Effector memory CD4-positive, alpha-beta T cell (primary cell): ENCODE measurements at regions not wholly inside any gene's neighbourhood (a gene's known extent, or its start where the extent isn't known, plus 50 kb on each side); places are given as distances from the start of the nearest gene placed in this dataset.
"Not testable (repeated sequence)": the region's sequence is repeated elsewhere in the genome, so short reads cannot be mapped to it uniquely, and the experiment has no call there.

Experiments used
- DNase-seq, 3 donors: peaks; one replicate each; pipeline ENCODE4 v3.0.0-alpha.2; 2020
- H3K27ac ChIP-seq: 2 replicates; pipeline ENCODE4 v1.7.0; 2013; ENCODE audit warnings: mild to moderate bottlenecking, low read length, moderate library complexity; ENCODE audit not compliant: insufficient read depth, poor library complexity, severe bottlenecking
- H3K27me3 ChIP-seq: replicated peaks from 2 replicates; pipeline ENCODE4 v1.7.0; 2013; ENCODE audit warnings: mild to moderate bottlenecking, low read length; ENCODE audit not compliant: insufficient read depth, control insufficient read depth, poor library complexity, severe bottlenecking
- H3K36me3 ChIP-seq: 2 replicates; pipeline ENCODE4 v1.7.0; 2013; ENCODE audit warnings: mild to moderate bottlenecking, low read length, moderate library complexity; ENCODE audit not compliant: control insufficient read depth, insufficient read depth
- H3K4me1 ChIP-seq: 2 replicates; pipeline ENCODE4 v1.7.0; 2013; ENCODE audit warnings: low read length, mild to moderate bottlenecking; ENCODE audit not compliant: control insufficient read depth, insufficient read depth, poor library complexity, severe bottlenecking
- H3K4me3 ChIP-seq: 2 replicates; pipeline ENCODE4 v1.7.0; 2013; ENCODE audit warnings: low read length, low read depth, mild to moderate bottlenecking; ENCODE audit not compliant: insufficient read depth, poor library complexity, severe bottlenecking
- H3K9me3 ChIP-seq: 2 replicates; pipeline ENCODE4 v1.7.0; 2013; ENCODE audit warnings: mild to moderate bottlenecking, low read length, moderate library complexity; ENCODE audit not compliant: control insufficient read depth

DNA sequence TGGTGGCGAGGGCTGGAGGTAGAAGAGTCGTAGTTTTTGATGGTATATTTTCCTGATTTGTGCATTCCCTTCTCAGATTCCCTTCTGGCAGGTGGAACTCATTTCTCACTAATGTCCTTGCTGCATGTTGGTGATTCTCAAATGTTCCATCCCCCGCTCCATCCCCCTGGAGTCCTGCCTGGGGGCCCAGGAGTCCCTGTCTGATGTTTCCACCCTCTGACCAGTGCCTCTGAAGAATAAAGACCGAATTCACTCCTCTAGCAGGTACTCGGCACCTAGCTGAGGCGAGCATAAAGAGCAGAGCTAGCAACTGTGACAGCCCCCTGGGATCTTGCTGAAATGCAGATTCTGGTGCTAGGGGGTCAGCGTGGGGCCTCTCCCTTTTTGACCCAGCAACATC lies 301.8 kb downstream of the BCL2L11 start:
- H3K4me1 ChIP-seq, H3K27ac ChIP-seq, H3K36me3 ChIP-seq, H3K4me3 ChIP-seq, H3K27me3 ChIP-seq, DNase-seq, H3K9me3 ChIP-seq: not testable (repeated sequence)

DNA sequence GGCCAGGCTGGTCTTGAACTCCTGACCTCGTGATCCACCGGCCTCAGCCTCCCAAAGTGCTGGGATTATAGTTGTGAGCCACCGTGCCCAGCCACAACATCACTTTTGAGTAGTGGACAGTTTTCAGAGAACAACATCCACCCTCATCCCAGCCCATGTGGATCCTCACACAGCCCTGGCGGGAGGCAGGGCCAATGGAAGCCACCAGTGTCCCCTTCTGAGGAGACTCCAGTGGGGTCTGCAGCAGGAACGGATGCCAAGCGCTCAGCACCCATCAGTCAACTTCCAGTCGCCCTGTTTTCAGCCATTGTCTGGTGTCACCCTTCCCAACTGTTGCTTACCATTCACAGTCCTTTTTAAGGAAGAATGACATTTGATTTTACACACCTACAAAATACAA lies 302.5 kb downstream of the BCL2L11 start:
- H3K9me3 ChIP-seq, H3K27me3 ChIP-seq, H3K4me3 ChIP-seq, H3K4me1 ChIP-seq, H3K36me3 ChIP-seq, H3K27ac ChIP-seq, DNase-seq: not testable (repeated sequence)

DNA sequence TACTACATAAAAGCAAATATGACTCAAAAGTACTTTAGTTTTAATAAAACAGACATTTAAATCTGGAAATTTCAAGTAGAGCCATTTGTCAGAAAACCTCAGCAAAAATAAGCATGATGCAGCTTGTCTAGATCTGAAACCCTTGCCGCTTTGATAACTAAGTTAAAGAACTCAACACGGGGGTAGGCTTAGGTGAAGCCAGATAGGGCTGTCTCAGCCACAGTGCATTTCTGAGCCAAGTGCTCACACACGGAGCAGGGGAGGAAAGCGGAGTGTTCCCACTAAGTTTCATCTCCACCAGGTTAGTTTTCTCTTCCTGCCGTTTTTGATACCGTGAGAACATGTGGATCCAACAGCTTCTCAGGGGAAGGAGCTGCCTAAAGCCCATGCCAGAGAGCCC lies 303.5 kb downstream of the BCL2L11 start:
- not testable (repeated sequence) for DNase-seq, H3K4me1 ChIP-seq, H3K4me3 ChIP-seq, H3K27me3 ChIP-seq, H3K9me3 ChIP-seq, H3K36me3 ChIP-seq
- H3K27ac ChIP-seq, result peak overlapping the region; percentile 42

DNA sequence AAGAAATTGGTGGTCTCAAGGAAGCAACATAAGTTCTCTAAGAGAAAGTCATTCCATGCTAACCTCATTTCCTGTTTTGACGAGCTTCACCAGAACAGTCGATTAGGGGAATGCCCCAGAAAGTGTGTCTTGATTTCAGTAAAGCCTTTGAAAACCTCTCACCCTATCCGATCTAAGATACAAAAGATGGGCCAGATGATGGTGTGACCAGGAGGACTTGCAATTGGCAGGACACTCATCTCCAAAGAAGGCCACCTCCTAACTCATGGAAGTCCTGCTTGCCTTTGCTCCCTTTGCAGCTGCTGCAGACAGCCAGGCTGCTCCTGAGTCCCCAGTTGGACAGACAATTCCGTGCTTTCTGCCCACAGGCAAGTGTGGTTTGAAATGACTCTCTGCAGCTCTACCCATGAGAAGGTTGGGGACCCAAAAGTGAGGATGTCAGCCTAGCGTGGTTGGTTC lies 304.2 kb downstream of the BCL2L11 start:
- peak overlapping the region; percentile 6 for H3K27ac ChIP-seq
- not testable (repeated sequence) for H3K4me3 ChIP-seq, H3K9me3 ChIP-seq, H3K36me3 ChIP-seq, H3K4me1 ChIP-seq, H3K27me3 ChIP-seq
- DNase-seq, result peak in 2 of 3 donors; percentile 20 to 27

DNA sequence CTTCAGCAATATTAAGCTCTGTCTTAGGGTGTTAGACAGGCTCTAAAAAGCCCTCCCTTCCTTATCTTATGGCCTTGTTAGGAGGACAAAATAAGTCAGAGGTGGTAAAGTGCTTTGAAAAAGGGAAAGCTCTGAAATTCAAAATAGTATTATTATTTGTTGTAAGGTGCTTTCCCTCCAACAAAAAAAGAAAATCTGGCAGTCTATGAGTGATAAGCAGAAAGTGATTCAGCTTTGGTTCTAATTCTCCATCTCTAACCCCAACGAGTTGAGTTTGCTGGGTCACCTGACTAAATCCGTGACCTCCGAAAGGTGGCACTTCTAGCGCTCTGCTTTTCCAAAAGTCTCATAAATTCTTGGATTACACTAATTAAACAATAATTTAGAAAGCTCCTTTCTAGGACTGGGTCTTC lies 305.1 kb downstream of the BCL2L11 start:
- not testable (repeated sequence) for H3K9me3 ChIP-seq, H3K4me1 ChIP-seq, H3K4me3 ChIP-seq, H3K27ac ChIP-seq, DNase-seq, H3K36me3 ChIP-seq, H3K27me3 ChIP-seq

DNA sequence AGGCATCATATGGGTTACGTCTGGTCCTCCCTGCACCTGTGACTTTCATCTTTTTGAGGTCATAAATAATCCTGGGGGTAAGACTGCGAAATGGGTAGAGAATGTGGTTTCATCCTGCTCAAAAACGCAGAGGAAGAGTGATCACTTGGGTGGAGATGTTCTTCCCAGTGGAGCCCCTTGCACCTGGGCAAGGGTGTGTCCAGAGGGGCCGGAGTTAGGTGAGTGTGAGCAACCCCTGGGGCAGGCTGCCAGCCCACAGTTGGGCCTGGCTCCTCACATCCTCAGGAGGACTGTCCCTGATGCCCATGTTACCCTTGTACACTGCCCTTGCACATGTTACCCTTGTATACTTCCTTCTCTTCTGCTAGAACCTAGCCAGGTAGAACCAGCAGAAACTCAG lies 306.6 kb downstream of the BCL2L11 start:
- not testable (repeated sequence) for H3K27me3 ChIP-seq, H3K4me3 ChIP-seq, DNase-seq, H3K27ac ChIP-seq, H3K4me1 ChIP-seq, H3K36me3 ChIP-seq, H3K9me3 ChIP-seq

DNA sequence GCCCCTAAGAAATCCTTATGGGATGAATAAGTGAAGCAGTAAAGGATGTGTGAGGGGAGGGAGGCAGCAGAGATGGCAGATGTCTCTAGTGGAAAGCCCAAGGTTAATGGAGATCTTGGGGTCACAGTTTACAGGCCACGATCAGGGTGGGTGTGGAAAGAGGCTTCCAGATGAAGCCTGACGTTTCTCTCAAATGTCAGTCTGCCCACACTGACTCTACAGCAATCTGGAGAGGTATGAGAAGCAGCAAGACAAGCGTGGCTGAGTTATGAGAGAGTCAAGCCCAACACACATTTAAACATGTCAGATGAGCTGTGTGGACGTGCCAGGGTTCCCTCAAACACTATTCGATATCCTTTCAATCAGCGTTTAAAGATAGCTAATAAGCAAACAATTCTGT lies 308.2 kb downstream of the BCL2L11 start:
- not testable (repeated sequence) for H3K9me3 ChIP-seq, H3K36me3 ChIP-seq, H3K27me3 ChIP-seq, DNase-seq, H3K27ac ChIP-seq, H3K4me1 ChIP-seq, H3K4me3 ChIP-seq

DNA sequence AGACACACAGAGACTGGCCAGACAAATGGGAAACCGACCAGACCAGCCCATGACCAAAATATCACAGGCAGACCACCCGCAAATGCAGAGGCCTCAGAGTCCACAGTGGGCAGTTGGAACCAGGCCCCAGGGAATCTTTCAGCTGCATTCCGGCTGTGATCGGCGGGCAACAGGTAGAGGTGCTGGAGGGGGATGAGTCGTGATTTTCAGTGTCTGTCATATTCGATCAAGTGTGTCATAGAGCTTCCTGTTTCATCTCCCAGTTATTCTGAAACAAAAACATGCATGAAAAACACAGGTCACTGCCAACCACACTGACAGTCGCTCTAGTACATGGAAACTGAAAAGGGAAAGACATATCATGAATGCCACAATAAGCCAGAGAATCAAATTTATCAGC lies 308.6 kb downstream of the BCL2L11 start:
- not testable (repeated sequence) for H3K27ac ChIP-seq, DNase-seq, H3K36me3 ChIP-seq, H3K4me1 ChIP-seq, H3K4me3 ChIP-seq, H3K9me3 ChIP-seq, H3K27me3 ChIP-seq

DNA sequence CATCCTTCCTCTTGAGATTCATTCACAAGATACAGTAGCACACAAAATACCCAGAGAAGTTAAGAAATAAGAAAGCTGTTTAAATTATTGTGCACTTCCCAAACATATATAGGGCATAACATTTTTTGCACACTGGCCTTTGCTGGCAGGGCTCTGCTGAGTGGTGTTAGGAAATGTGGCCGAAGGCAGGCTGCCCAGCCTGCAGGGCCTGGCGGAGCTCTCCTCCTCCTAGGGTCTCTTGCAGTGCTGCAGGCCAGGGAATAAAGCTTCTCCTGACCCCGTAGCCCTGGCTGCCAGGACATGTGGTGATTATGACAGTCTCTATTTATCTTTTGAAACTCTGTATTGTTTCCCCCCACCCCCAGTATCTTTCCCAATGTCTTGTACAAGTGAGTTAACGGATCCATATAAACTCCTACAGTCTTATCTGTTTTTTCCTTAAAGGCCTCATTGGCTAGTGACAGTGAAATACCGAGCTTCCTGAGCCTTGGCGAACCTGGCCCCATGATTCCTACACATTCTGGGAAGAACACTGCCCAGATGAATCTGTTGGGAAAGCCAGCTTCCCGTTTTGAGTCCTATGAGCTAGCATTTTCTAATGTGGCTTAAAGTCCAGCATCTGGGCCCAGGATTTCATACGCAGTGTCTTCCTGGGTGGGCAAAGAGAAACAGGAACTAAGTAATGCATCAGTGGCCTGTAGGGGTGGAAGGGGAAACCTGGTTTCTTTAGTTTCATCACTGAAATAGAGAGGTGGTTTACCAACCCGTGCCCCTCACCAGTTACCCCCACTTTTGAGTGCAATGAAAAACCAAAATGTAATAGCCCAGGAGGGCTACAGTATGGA lies 310.3 kb downstream of the BCL2L11 start:
- H3K9me3 ChIP-seq, H3K27me3 ChIP-seq, H3K27ac ChIP-seq, DNase-seq, H3K4me1 ChIP-seq, H3K36me3 ChIP-seq, H3K4me3 ChIP-seq: not testable (repeated sequence)

DNA sequence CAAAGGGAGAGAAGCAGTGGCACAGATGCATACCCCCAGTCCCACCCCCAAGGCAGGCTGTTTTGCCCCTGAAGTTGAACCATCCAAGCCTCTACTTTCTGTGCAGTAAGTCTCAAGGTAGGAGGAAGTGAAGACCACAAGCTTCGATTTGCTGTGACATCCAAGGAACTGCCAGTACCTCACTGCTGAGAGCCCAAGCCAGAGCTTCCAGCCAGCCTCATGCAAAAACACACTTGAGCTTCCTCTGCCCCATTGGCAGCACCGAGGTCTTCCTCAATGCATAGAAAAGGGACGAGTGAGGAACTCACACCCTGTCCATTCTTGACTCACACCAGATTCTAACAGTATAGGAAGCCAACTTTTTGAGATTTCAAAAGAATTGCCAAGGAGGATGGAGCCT lies 311.7 kb downstream of the BCL2L11 start:
- not testable (repeated sequence) for DNase-seq, H3K4me3 ChIP-seq, H3K9me3 ChIP-seq, H3K36me3 ChIP-seq, H3K4me1 ChIP-seq, H3K27ac ChIP-seq, H3K27me3 ChIP-seq
